NCI-H2107 treated with DMSO at 0.1 percent for 48 hours (cell line): ENCODE measurements at regions not wholly inside any gene's neighbourhood (a gene's known extent, or its start where the extent isn't known, plus 50 kb on each side); places are given as distances from the start of the nearest gene placed in this dataset.

Experiments
- DNase-seq: peaks from one replicate; lab custom pipeline; 2025; ENCODE audit not compliant: unreplicated experiment; lab: John Stamatoyannopoulos, UW

DNA sequence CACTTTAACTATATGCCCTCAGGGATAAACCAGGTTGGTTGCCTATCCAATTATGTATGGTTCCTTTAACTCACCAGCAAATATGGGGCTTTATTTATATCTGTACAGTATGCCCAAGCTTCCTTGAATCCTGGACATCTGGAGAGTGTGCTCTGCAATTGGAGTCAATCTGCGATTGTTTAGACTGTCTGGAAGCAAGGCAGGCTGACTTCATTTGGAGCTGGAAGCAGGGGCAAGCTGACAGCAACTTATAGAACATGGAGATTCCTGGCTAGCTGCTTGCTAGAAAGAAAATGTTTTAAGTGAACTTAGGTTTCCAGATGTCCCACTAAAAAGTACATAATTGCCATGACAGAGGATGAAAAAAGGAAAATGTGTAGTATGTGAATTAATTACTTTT, 63.7 kb upstream of the TPRG1 start:
- no peak for DNase-seq

GRCh38 chr3:189108735-189109134, 63.0 kb upstream of the TPRG1 start:
- DNase-seq = no peak

DNA sequence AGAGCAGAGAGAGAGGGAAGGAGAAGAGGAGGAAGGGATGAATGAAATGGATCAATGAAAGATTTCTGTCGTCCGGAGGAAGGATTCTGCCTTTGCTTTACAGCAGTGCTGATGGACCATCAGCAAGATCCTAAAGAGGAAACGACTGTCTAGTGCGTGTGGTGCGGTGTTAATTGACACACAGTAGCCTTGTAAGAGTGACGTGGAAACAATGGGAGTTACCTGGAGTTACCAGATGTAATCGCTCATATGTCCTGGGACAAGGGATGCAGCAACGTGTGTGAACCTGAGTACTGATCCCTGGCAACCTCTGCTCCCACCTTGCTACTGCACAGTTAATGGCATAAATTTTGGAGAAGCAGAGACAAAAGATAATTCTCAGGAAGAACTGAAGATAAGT, 62.6 kb upstream of the TPRG1 start:
- no peak for DNase-seq

DNA sequence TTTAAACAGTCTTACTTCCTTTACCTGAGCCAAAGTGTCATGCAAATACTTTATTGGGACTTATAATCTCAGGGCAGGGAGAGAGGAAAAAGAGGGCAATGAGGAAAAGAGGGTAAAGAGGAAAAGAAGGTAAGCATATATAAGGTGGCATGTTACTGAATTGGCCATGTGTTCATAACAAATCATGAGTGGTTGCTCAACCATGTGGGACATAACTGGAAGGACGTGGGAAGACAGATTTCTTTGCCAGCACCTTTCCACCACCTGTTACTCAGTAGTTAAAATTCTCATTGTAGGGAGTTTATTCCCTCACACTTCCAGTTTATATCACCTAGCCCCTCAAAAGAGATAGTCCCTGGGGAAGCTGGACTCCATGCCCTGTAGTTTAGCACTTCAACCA, 54.7 kb upstream of the TPRG1 start:
- DNase-seq = no peak

DNA sequence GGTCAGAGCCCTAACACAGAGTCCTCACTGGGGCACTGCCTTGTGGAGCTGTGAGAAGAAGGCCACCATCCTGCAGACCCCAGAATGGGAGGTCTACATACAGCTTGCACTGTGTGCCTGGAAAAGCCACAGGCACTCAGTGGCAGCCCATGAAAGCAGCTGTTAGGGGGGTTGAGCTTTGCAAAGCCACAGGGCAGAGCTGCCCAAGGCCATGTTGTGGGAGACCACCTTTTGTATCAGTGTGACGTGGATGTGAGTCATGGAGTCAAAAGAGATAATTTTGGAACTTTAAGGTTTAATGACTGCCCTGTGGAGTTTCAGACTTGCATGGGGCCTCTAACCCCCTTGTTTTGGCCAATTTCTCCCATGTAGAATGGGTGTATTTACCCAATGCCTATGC, 52.9 kb upstream of the TPRG1 start:
- no peak for DNase-seq

DNA sequence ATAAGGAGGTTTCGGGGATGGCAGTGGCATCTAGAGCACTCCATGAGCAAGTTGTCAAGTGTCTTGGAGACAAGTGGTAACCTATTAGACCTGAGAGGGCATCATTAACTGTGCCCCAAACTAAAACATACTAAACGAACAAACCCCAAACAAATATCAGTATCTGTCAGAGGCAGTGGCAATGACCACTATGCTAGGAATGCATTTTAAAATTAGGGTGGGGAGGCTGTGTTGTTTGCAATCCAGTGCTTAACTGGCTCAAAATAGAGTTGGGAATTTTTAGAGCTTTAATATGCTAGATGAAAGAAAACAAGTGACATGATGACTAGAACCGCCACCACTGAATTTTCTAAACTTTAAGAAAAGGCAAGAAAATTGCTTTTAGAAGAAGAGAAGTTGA, 51.8 kb upstream of the TPRG1 start:
- no peak for DNase-seq

DNA sequence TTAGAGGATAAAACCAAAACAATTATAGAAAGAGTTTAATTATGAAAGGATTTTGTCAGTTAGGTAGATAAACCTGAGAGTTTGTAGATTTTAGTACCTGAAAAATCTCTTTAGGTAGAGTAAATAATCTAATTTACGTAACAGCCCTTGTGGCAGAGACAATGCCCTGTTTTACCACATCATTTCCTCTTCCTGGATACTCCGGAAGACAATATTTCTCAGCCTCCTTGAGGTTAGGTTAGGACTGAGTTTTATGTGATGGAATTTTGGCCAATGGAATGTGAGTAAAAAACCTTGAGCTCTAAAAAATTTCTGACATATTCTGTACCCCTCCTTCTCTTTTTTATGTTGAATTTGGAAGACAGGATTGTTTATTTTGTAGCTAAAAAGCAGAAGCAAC, 50.7 kb upstream of the TPRG1 start:
- no peak for DNase-seq
